K562 (cell line): ENCODE measurements at regions not wholly inside any gene's neighbourhood (a gene's known extent, or its start where the extent isn't known, plus 50 kb on each side); places are given as distances from the start of the nearest gene placed in this dataset.

Experiments used
- ATAC-seq: fragments of 200-7000 bp; cut with Tn5 transposase; 3 replicates; pipeline ENCODE4 v1.9.1; 2020; ENCODE audit warnings: moderate library complexity
- BruUV-seq: library from RNA; stranded (reverse); fragments of 400-500 nt; replicated peaks from 2 replicates; lab custom pipeline; 2021; lab: Mats Ljungman, UMichigan
- CTCF ChIA-PET: fragments of 300-600 bp; formaldehyde crosslinking; extraction: SDS; loops from one replicate; lab custom pipeline; 2021; ENCODE audit warnings: low intra/inter-chr PET ratio; lab: Yijun Ruan, JAX
- POLR2A ChIA-PET: fragments of 300-600, 350-650 bp; sonication (Branson Sonifier 250); formaldehyde crosslinking; extraction: SDS; loops from one replicate; lab custom pipeline; 2021; ENCODE audit warnings: antibody characterized with exemption, inconsistent platforms; lab: Yijun Ruan, JAX
- DNase-seq, 4 experiments: peaks; one replicate each; pipeline versions ENCODE4 v3.0.0 to v3.0.0-alpha.2; 2011 to 2018; ENCODE audit warnings: low spot score in 3 of 4, mixed read lengths in 3 of 4; ENCODE audit errors: extremely low read depth in 1 of 4
- FAIRE-seq: peaks from 2 replicates; lab custom pipeline; 2011; peaks lifted over from hg19 to GRCh38; lab: Jason Lieb, UNC
- H2AFZ ChIP-seq: 2 replicates; pipeline ENCODE4 v1.6.0; 2011; ENCODE audit warnings: low read depth, low read length, control low read depth, inconsistent platforms
- H3K27ac ChIP-seq: fragments of 200-600 bp; 3 replicates; pipeline ENCODE4 v1.8.0; 2011; ENCODE audit warnings: low read depth, mild to moderate bottlenecking, control low read depth, inconsistent platforms, low read length, moderate library complexity, mixed read lengths; ENCODE audit errors: extremely low read depth
- H3K27me3 ChIP-seq, 2 experiments: fragments of 300-600 bp in 1 of 2; 2 replicates in 1 of 2; 3 replicates in 1 of 2; pipeline versions ENCODE4 v1.6.0 to v1.8.0; 2011; ENCODE audit warnings: inconsistent platforms in 2 of 2, low read length in 2 of 2, mild to moderate bottlenecking in 1 of 2, mixed read lengths in 1 of 2, moderate library complexity in 1 of 2; ENCODE audit not compliant: control insufficient read depth in 2 of 2, insufficient read depth in 2 of 2
- H3K36me3 ChIP-seq: fragments of 300-600 bp; 3 replicates; pipeline ENCODE4 v1.8.0; 2011; ENCODE audit warnings: mild to moderate bottlenecking, low read length, inconsistent platforms; ENCODE audit not compliant: control insufficient read depth, insufficient read depth
- H3K4me1 ChIP-seq, 2 experiments: fragments of 200-600 bp in 1 of 2; replicated peaks in 1 of 2; 2 replicates in 1 of 2; 3 replicates in 1 of 2; pipeline versions ENCODE4 v1.5.1 to v1.8.0; 2011; ENCODE audit warnings: inconsistent platforms in 2 of 2, low read length in 2 of 2, mild to moderate bottlenecking in 1 of 2, mixed read lengths in 1 of 2, moderate library complexity in 1 of 2; ENCODE audit not compliant: control insufficient read depth in 2 of 2, insufficient read depth in 2 of 2
- H3K4me2 ChIP-seq: 2 replicates; pipeline ENCODE4 v1.6.1; 2011; ENCODE audit warnings: low read length, control low read depth, inconsistent platforms, mixed read lengths; ENCODE audit not compliant: insufficient read depth
- H3K4me3 ChIP-seq: fragments of 200-600 bp; sonication (generic), shearing (Covaris generic); 2 replicates; pipeline ENCODE4 v1.5.1; 2016; ENCODE audit warnings: control low read depth, inconsistent platforms
- H3K79me2 ChIP-seq: fragments of 200-600 bp; 3 replicates; pipeline ENCODE4 v1.8.0; 2011; ENCODE audit warnings: low read length, inconsistent platforms; ENCODE audit not compliant: control insufficient read depth, insufficient read depth
- H3K9ac ChIP-seq, 2 experiments: 2 replicates each; pipeline versions ENCODE4 v1.6.0 to v1.6.1; 2011; ENCODE audit warnings: low read depth in 2 of 2, low read length in 2 of 2, control low read depth in 1 of 2, inconsistent platforms in 1 of 2, mild to moderate bottlenecking in 1 of 2, mixed read lengths in 1 of 2; ENCODE audit not compliant: insufficient read depth in 1 of 2
- H3K9me1 ChIP-seq: one replicate; pipeline ENCODE4 v1.6.0; 2011; ENCODE audit warnings: inconsistent platforms, mild to moderate bottlenecking, low read length, moderate library complexity; ENCODE audit not compliant: control insufficient read depth, insufficient read depth
- H3K9me3 ChIP-seq: replicated peaks from 2 replicates; pipeline ENCODE4 v1.5.1; 2011; ENCODE audit warnings: low read depth, low read length, inconsistent platforms; ENCODE audit not compliant: control insufficient read depth, insufficient read depth
- H4K20me1 ChIP-seq: replicated peaks from 2 replicates; pipeline ENCODE4 v1.6.1; 2011; ENCODE audit warnings: low read length, inconsistent platforms, mixed read lengths; ENCODE audit not compliant: control insufficient read depth, insufficient read depth
- BCLAF1 ChIP-seq, 2 experiments: fragments of 450-650 bp in 1 of 2; IDR thresholded peaks; 2 replicates each; pipeline ENCODE4 v1.6.1; 2011 to 2017; ENCODE audit warnings: low read depth in 2 of 2, antibody characterized with exemption in 1 of 2, borderline replicate concordance in 1 of 2, low read length in 1 of 2, mild to moderate bottlenecking in 1 of 2, mixed read lengths in 1 of 2; ENCODE audit not compliant: control insufficient read depth in 1 of 2
- BRD9 ChIP-seq: fragments of 450-650 bp; IDR thresholded peaks from 2 replicates; pipeline ENCODE4 v1.6.1; 2018; ENCODE audit warnings: low read depth; ENCODE audit not compliant: partially characterized antibody
- FOXA3 ChIP-seq, 2 experiments: fragments of 450-650 bp in 1 of 2; sonication (generic) in 1 of 2; formaldehyde crosslinking; IDR thresholded peaks in 1 of 2; conservative IDR thresholded peaks in 1 of 2; 2 replicates each; pipeline versions ENCODE4 v1.4.0 to v1.8.0; 2020 to 2022; ENCODE audit warnings: mild to moderate bottlenecking in 2 of 2, missing genetic modification reagents in 1 of 2
- FOXK1 ChIP-seq: sonication (generic); formaldehyde crosslinking; IDR thresholded peaks from 2 replicates; pipeline ENCODE4 v1.8.0; 2022; ENCODE audit warnings: missing genetic modification reagents, mild to moderate bottlenecking, borderline replicate concordance
- KAT2B ChIP-seq: IDR thresholded peaks from one replicate; pipeline ENCODE4 v1.6.1; 2012; ENCODE audit warnings: low read depth, mild to moderate bottlenecking, control low read depth, inconsistent platforms, low read length, moderate library complexity
- NFE2L1 ChIP-seq: fragments of 450-650 bp; IDR thresholded peaks from 2 replicates; pipeline ENCODE4 v1.6.1; 2016; ENCODE audit warnings: missing genetic modification characterization, low read depth, mild to moderate bottlenecking, missing compliant biosample characterization, moderate library complexity, borderline replicate concordance
- PPARD ChIP-seq: fragments of 250-450 bp; sonication (Bioruptor Pico); IDR thresholded peaks from 2 replicates; pipeline ENCODE4 v1.8.0; 2022; ENCODE audit warnings: inconsistent platforms, mild to moderate bottlenecking, moderate library complexity
- RBFOX2 ChIP-seq: fragments of 200-400 bp; formaldehyde crosslinking; IDR thresholded peaks from 2 replicates; pipeline ENCODE4 v1.6.1; 2017; ENCODE audit warnings: low read depth, mild to moderate bottlenecking, low read length, moderate library complexity
- RBM39 ChIP-seq: fragments of 200-400 bp; formaldehyde crosslinking; optimal IDR thresholded peaks from 2 replicates; pipeline ENCODE3; 2018; ENCODE audit warnings: low read depth, low read length
- SRSF1 ChIP-seq: fragments of 200-400 bp; formaldehyde crosslinking; IDR thresholded peaks from 2 replicates; pipeline ENCODE4 v1.6.1; 2017; ENCODE audit warnings: mild to moderate bottlenecking, low read depth, low read length, moderate library complexity
- TBL1XR1 ChIP-seq, 2 experiments: IDR thresholded peaks; 2 replicates each; pipeline ENCODE4 v1.6.1; 2012; ENCODE audit warnings: improper control_type of control experiment in 2 of 2, low read length in 2 of 2, mild to moderate bottlenecking in 1 of 2
- U2AF2 ChIP-seq: fragments of 200-400 bp; formaldehyde crosslinking; optimal IDR thresholded peaks from 2 replicates; pipeline ENCODE3; 2017; ENCODE audit warnings: low read depth, mild to moderate bottlenecking, low read length
- ZBTB5 ChIP-seq: fragments of 450-650 bp; IDR thresholded peaks from 2 replicates; pipeline ENCODE4 v1.6.1; 2017; ENCODE audit warnings: antibody characterized with exemption
- ZC3H11A ChIP-seq: IDR thresholded peaks from 2 replicates; pipeline ENCODE4 v1.6.1; 2012; ENCODE audit warnings: low read depth, low read length, improper control_type of control experiment
- ZNF740 ChIP-seq, 3 experiments: fragments of 200-800 bp in 1 of 3; sonication (Bioruptor generic) in 1 of 3; sonication (generic) in 1 of 3; formaldehyde crosslinking in 1 of 3; IDR thresholded peaks; 2 replicates each; pipeline versions ENCODE4 v1.6.1 to v1.8.0; 2016 to 2022; ENCODE audit warnings: mild to moderate bottlenecking in 2 of 3, missing compliant biosample characterization in 2 of 3, missing genetic modification characterization in 2 of 3, missing genetic modification reagents in 1 of 3
- WGBS: fragments of 100-300 bp; shearing (Covaris generic); methylation state at CpG from one replicate; pipeline ENCODE4 v1.1.6; 2016; ENCODE audit warnings: low coverage, mixed read lengths; ENCODE audit not compliant: insufficient coverage; ENCODE audit errors: missing lambda C conversion rate; 5-methylcytosine and 5-hydroxymethylcytosine counted together
- in situ Hi-C: fragments of 300-500 bp; cut with MboI; formaldehyde crosslinking; loops from 4 replicates; pipeline ENCODE4 v1.15.0; 2018; ENCODE audit warnings: inconsistent platforms, mixed read lengths
- intact Hi-C: fragments of 100-400 bp; cut with micrococcal nuclease; formaldehyde crosslinking; loops from 2 replicates; pipeline ENCODE4 v1.14.2; 2022

GRCh38 chr10:8283166-8283905 lies 228.8 kb downstream of the GATA3 start:
- Histone ChIP-seq H2AFZ (no peak overlapping the region), H3K79me2 (no peaks in the 10 kb centered on the region), H3K9ac (no peak overlapping the region), H3K4me1 (no peaks in the 10 kb centered on the region), H3K36me3 (no peaks in the 10 kb centered on the region), H3K4me3 (no peak overlapping the region), H3K27me3 (peaks cover 0 to 10% of the 10 kb centered on the region in 2 experiments; a peak in 4 of 5 replicates), H3K9me3 (no peaks in the 10 kb centered on the region), H3K4me2 (no peak overlapping the region), H3K9me1 (no peaks in the 10 kb centered on the region), H3K27ac (no peak overlapping the region), H4K20me1 (no peaks in the 10 kb centered on the region)
- FAIRE-seq: no peak
- BruUV-seq: no TSS peak
- 2% methylated on average over 7 of the region's 7 CpGs for WGBS
- DNase-seq: no peak
- ChIA-PET CTCF (no interaction called here), POLR2A (no interaction called here)
- ATAC-seq: no peak
- in situ Hi-C loops: no loop called here
- intact Hi-C loops: no loop called here
- TF ChIP-seq BCLAF1 (IDR thresholded peaks at IDR 0.05; ENCODE audit: borderline replicate concordance in 1 of 2, control insufficient read depth in 1 of 2, low read depth in 2 of 2, low read length in 1 of 2): no peak
- no peak for TF ChIP-seq RBFOX2
- TF ChIP-seq NFE2L1 (tag): no peak
- no peak for TF ChIP-seq BRD9
- no peak for TF ChIP-seq RBM39
- TF ChIP-seq SRSF1: no peak
- no peak for TF ChIP-seq FOXK1 (CRISPR knock-in tag)
- TF ChIP-seq U2AF2: no peak
- no peak for TF ChIP-seq TBL1XR1 (IDR thresholded peaks at IDR 0.05; ENCODE audit: low read length in 2 of 2)
- no peak for TF ChIP-seq KAT2B
- no peak for TF ChIP-seq PPARD
- TF ChIP-seq ZBTB5: no peak
- no peak for TF ChIP-seq ZNF740 (CRISPR knock-in tag; IDR thresholded peaks at IDR 0.05)
- no peak for TF ChIP-seq ZNF740 (tag; IDR thresholded peaks at IDR 0.05)
- TF ChIP-seq FOXA3 (CRISPR knock-in tag; conservative IDR thresholded peaks at IDR 0.05 in 1 of 2, IDR thresholded peaks at IDR 0.05 in 1 of 2): no peak
- TF ChIP-seq ZC3H11A: no peak
